A673 (cell line): ENCODE measurements at regions not wholly inside any gene's neighbourhood (a gene's known extent, or its start where the extent isn't known, plus 50 kb on each side); places are given as distances from the start of the nearest gene placed in this dataset.

ENCODE experiments used
- BruUV-seq: library from RNA; stranded (reverse); fragments of 400-500 nt; replicated peaks from 2 replicates; lab custom pipeline; 2021; lab: Mats Ljungman, UMichigan
- CTCF ChIA-PET: fragments of 300-600 bp; sonication (Branson Sonifier 250); formaldehyde crosslinking; loops from one replicate; lab custom pipeline; 2022; ENCODE audit warnings: antibody characterized with exemption; lab: Charles Lee
- POLR2A ChIA-PET: fragments of 300-600 bp; sonication (Branson Sonifier 250); formaldehyde crosslinking; loops from one replicate; lab custom pipeline; 2022; ENCODE audit warnings: antibody characterized with exemption; ENCODE audit not compliant: low non-redundant PET; lab: Charles Lee
- DNase-seq: peaks from one replicate; pipeline ENCODE4 v3.0.0-alpha.2; 2015; ENCODE audit warnings: low spot score
- H3K27ac ChIP-seq: fragments of 200-600 bp; sonication (generic); 2 replicates; pipeline ENCODE4 v1.5.1; 2016; ENCODE audit warnings: mixed run types, low read depth, mild to moderate bottlenecking, mixed read lengths, antibody characterized with exemption, low read length; ENCODE audit not compliant: poor library complexity, severe bottlenecking
- H3K27me3 ChIP-seq: fragments of 200-600 bp; sonication (generic); replicated peaks from 2 replicates; pipeline ENCODE4 v1.6.1; 2017; ENCODE audit warnings: mixed run types, low read depth, mild to moderate bottlenecking, mixed read lengths, antibody characterized with exemption, low read length; ENCODE audit not compliant: insufficient read depth, poor library complexity
- H3K36me3 ChIP-seq: fragments of 200-600 bp; sonication (generic); 2 replicates; pipeline ENCODE4 v1.6.1; 2016; ENCODE audit warnings: mixed run types, mild to moderate bottlenecking, mixed read lengths, antibody characterized with exemption, low read length; ENCODE audit not compliant: insufficient read depth, poor library complexity, severe bottlenecking
- H3K4me1 ChIP-seq: fragments of 200-600 bp; sonication (generic); 2 replicates; pipeline ENCODE4 v1.6.1; 2017; ENCODE audit warnings: mixed run types, mild to moderate bottlenecking, mixed read lengths, antibody characterized with exemption, low read length; ENCODE audit not compliant: insufficient read depth, poor library complexity, severe bottlenecking
- H3K4me3 ChIP-seq: fragments of 200-600 bp; sonication (generic); 2 replicates; pipeline ENCODE4 v1.5.1; 2016; ENCODE audit warnings: low read depth, mixed run types, mild to moderate bottlenecking, mixed read lengths, low read length; ENCODE audit not compliant: poor library complexity, severe bottlenecking
- H3K9me3 ChIP-seq: fragments of 200-600 bp; sonication (generic); 2 replicates; pipeline ENCODE4 v1.6.1; 2016; ENCODE audit warnings: mixed run types, low read depth, mild to moderate bottlenecking, mixed read lengths, antibody characterized with exemption, low read length; ENCODE audit not compliant: poor library complexity, severe bottlenecking
- EZH2 ChIP-seq: fragments of 200-600 bp; sonication (generic); IDR thresholded peaks from 2 replicates; pipeline ENCODE4 v1.6.1; 2017; ENCODE audit warnings: borderline replicate concordance, low read depth, mild to moderate bottlenecking, mixed read lengths, antibody characterized with exemption, low read length; ENCODE audit not compliant: poor library complexity, severe bottlenecking
- intact Hi-C: fragments of 100-400 bp; cut with micrococcal nuclease; formaldehyde crosslinking; loops from one replicate; pipeline ENCODE4 v1.10.0; 2022; ENCODE audit not compliant: unreplicated experiment
- TF ChIP-seq, protein P1 (sequence below): fragments of 300-800, 200-600 bp; sonication (generic); conservative IDR thresholded peaks from 2 replicates; pipeline ENCODE4 v1.5.1; 2017; ENCODE audit warnings: low read depth, mild to moderate bottlenecking, antibody characterized with exemption, low read length, moderate library complexity, mixed read lengths

DNA sequence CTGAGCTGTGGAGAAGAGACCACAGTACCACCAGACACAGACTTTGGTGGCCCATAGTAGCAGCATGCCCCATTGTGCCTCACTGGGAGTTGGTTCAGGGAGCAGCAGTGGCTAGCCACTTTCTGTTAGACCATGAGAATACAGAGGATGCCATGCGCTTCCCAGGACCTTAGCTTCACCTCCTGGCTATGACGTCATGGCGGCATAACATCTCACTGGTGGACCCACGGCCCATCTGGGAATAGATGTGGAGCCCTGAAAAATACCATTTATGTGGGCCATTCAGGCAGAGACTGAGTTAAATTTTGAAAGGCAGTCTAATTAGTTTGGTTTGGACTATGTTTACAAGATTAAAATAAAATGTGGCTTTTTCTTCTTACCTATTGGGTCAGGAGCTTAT lies 55.1 kb upstream of the NMD3 start:
- H3K36me3 ChIP-seq = no peaks in the 10 kb centered on the region
- CTCF ChIA-PET = no interaction called here
- H3K4me3 ChIP-seq = no peak overlapping the region
- no peaks in the 10 kb centered on the region for H3K4me1 ChIP-seq
- intact Hi-C loops = no loop called here
- no peaks in the 10 kb centered on the region for H3K9me3 ChIP-seq
- POLR2A ChIA-PET = no interaction called here
- BruUV-seq = no TSS peak
- TF ChIP-seq, protein P1, sequence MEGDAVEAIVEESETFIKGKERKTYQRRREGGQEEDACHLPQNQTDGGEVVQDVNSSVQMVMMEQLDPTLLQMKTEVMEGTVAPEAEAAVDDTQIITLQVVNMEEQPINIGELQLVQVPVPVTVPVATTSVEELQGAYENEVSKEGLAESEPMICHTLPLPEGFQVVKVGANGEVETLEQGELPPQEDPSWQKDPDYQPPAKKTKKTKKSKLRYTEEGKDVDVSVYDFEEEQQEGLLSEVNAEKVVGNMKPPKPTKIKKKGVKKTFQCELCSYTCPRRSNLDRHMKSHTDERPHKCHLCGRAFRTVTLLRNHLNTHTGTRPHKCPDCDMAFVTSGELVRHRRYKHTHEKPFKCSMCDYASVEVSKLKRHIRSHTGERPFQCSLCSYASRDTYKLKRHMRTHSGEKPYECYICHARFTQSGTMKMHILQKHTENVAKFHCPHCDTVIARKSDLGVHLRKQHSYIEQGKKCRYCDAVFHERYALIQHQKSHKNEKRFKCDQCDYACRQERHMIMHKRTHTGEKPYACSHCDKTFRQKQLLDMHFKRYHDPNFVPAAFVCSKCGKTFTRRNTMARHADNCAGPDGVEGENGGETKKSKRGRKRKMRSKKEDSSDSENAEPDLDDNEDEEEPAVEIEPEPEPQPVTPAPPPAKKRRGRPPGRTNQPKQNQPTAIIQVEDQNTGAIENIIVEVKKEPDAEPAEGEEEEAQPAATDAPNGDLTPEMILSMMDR = no peak
- TF ChIP-seq EZH2 = no peak
- no peak for DNase-seq
- no peak overlapping the region for H3K27ac ChIP-seq
- H3K27me3 ChIP-seq = no peaks in the 10 kb centered on the region

DNA sequence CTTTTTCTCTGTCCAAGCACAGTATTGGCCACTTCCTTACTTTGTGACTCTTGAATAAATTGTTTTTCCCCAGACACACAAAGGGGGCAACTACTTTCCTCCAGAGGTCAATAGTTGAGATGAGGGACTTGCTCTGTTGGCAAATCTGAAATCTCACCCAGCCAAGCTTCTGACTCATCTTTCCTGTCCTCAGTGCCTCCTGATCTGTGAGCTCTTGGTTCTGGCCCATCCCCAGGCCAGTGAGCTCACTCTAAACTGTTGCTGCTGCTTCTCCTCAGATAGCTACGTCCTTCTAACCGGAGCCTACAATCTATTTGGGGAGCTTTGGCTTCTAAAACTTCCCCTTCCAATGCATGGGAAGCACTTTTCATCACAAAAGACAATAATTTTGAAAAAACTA lies 50.0 kb upstream of the NMD3 start:
- no peak for DNase-seq
- no peak for TF ChIP-seq EZH2
- TF ChIP-seq, protein P1 = no peak
- POLR2A ChIA-PET = no interaction called here
- CTCF ChIA-PET = no interaction called here
- no peaks in the 10 kb centered on the region for H3K9me3 ChIP-seq
- H3K27ac ChIP-seq = no peak overlapping the region
- H3K36me3 ChIP-seq = no peaks in the 10 kb centered on the region
- H3K27me3 ChIP-seq = no peaks in the 10 kb centered on the region
- H3K4me3 ChIP-seq = no peak overlapping the region
- no peaks in the 10 kb centered on the region for H3K4me1 ChIP-seq
- intact Hi-C loops = no loop called here
- no TSS peak for BruUV-seq
